ENCODE measurements at regions not wholly inside any gene's neighbourhood (a gene's known extent, or its start where the extent isn't known, plus 50 kb on each side); places are given as distances from the start of the nearest gene placed in this dataset.

DNA sequence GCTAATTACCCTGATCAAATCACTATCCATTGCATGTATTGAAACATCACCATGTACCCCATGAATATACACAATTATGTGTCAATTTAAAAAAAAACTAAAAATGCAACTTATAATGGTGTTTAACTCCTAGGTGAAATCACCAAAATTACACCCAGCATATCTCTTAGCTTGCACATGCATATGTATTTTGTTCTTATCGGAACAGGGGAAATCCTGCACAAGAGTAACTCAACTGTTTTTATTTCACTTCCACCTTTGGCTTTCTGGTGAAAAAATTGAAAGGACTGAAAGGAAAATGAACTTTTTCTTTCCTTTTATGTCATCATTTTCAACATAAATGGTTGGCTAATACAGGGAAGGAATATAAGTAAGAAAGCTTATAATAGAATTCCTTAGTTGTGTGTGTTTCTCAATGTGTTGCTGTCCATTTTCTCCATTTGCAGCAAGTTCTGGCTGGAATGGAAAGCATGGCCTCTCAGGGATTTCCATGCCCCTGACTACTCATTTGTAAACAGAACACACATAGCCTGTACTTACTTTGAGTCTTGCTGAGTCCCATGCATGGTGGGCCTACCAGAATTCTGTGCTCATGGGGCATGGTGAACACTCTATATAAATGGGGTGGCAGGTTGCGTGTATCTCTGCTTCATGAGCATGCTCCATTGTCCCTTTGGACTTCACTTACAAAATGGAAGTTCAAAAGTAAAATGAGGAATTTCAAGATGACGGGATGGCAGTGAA is 462.0 kb downstream of the HS3ST3B1 start:
- DNase-seq (ENCODE audit: low spot score) = no peak

DNA sequence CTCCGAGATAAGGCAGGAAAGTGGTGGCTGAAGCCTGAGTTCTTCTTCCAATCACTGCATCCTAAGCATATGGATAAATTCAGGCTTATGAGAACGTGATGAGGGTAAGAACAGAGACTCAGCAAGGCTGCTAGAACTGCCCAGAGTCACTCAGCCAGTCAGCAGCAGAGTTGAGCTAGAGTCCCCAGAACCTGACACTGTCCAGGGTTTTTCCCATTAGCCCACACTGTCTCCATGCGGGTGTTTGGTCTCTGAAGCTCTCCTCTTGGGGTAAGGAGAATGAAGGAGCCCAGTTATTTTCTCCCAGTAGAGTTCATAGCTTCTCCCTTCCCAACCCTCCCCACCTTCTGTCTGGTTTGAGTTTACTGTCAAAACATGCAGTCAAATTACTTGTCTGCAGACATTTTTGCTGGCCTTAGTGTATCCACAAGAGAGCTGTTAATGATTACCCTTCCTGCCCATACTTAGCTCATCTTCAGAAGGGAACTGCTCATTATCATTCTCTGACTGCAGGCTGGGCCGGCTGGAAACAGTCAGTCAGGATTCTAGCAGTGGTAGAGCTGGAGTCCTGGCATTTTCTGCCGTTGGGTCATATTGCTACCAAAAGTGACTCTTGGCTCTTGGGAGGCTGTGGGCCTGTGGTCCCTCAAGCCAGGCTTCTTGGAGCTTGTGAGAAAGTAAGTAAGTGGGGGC is 460.0 kb downstream of the HS3ST3B1 start:
- no peak for DNase-seq (ENCODE audit: low spot score)

DNA sequence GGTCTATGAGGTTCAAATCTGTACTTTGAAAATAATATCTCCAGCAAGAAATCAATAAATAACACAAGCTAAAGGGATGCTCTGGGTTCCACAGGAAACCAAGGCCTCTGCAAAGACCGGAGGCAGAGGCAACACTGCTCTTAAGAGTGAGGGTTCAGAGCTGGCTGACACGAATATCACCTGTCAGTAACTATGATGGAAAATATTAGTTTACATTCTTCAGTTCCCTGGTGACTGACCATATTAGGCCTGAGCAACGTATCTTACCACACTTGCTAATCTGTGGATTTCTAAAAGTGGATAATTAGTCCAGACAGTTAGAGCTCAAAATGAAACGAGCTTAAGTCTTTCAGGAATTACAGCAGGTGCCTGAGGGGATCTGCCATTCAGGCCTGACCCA is 459.3 kb downstream of the HS3ST3B1 start:
- DNase-seq (ENCODE audit: low spot score) = no peak

DNA sequence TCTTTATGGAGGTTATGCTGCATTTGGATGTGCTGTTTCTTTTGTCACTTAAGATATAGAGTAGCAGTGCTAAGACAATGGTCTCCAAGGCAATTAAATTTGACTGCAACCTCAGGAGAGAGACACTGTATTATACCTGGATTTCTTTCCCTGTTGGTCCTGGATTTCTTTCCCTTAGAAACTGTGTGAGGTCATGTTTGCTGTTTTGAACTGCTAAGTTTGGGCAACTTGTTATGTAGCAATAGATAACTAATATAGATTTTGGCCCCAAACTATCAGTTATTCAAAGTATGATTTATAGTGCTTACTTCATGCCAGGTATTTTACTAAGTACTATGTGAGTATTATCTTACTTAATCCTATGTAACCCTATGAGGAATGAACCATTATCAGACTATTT is 458.4 kb downstream of the HS3ST3B1 start:
- no peak for DNase-seq (ENCODE audit: low spot score)

DNA sequence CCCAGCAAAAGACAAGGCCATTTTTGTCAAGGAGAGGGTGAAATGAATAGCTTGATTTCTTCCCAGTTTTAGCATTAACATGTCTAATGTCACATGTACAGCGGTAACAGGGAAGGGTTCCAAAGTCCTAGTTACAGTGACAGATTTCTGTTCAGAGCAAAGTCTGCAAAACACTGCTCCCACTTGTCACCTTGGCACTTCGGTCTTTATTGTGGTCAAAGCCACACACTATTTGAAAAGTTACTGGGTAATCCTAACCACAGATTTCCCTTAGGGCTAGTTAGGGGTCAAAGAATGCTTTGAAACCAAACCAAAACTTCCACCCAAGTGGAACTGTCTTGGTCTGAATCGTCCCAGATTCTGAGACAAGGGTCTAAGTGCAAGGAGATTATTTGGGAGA is 455.6 kb downstream of the HS3ST3B1 start:
- no peak for DNase-seq (ENCODE audit: low spot score)

DNA sequence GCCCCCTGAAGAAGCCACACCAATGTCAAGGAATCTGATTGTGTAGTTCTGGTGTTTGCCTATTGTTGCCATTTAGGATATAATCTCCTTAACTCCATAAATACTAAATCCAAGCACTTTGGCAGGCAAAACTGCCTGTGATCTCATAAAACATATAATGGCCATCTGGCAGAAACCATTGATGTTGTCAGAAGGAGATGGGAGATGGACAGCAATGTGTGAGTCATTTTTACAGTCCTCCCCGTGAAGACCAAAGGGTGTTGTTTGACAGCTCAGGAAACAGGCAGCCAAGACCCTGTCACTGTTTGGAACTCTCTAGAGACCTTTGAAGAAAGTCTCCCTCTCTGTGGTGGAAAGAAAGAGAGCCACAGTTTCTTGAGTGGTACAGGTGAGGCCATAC is 454.1 kb downstream of the HS3ST3B1 start:
- no peak for DNase-seq (ENCODE audit: low spot score)

DNA sequence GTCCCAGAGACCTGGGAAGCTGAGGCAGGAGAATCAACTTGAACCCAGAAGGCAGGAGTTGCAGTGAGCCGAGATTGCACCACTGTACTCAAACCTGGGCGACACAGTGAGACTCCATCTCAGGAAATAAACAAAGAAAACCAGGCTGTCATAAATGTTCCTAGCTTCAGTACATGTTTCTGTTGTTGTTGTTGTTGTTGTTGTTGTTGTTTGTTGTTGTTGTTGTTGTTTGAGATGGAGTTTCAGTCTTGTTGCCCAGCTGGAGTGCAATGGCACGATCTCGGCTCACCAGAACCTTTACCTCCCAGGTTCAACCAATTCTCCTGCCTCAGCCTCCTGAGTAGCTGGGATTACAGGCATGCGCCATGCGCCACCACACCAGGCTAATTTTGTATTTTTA is 452.5 kb downstream of the HS3ST3B1 start:
- DNase-seq (ENCODE audit: low spot score) = no peak

DNA sequence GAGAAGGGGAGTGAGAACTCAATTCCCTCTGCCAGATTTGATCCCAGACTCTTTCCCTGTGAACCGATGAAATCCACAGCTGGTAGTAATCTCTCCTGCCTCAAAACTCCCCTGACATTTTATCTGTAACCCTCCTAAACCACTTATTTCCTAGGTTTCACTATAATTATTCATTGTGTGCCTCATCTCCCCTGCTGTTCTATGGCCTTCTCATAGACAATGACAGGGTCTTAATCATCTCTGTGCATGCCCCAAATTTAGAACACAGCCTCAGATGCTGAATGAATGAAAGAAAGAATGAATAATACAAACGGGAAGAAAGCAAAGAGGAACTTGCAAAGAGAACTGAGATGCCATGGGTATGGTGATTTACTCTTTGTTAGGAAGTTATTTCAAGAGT is 451.1 kb downstream of the HS3ST3B1 start:
- no peak for DNase-seq (ENCODE audit: low spot score)

DNA sequence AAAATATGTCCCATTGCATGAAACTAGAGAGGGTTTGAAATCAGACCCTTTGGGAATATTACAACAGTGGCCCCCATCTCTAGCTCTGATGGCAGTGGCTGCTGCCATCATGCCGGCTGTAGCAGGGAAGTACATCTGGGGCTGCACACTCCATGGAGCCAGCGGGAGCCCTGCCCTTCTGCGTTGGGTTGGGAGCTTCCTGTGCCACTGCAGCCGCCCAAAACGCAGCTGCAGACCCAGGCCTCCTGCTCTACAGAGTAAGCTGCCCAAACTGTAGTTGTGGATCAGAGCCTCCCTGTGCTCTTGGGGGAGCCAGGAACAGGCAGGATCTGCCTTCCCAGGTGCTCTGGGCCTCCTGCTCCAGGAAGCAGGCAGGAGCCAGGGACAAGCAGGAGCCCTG is 450.0 kb downstream of the HS3ST3B1 start:
- no peak for DNase-seq (ENCODE audit: low spot score)

DNA sequence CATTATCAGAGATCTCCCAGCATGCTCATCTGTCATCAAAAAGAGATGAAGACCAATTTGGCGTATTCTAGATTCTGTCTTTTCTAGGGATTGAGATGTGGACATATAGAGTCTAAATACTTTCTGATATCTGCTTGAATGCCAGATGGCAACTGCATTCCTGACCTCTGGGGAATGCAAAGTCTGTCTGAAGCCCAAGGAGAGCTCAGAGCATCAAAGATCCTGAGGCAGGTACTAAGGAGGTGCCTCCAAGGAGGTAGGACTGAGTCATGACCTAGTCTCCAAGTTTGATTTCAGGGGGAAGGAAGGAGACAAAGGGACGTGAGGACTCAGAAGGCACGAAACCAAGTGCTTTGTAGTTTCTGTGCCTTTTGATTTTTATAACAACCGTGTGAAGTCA is 448.4 kb downstream of the HS3ST3B1 start:
- DNase-seq (ENCODE audit: low spot score) = no peak

DNA sequence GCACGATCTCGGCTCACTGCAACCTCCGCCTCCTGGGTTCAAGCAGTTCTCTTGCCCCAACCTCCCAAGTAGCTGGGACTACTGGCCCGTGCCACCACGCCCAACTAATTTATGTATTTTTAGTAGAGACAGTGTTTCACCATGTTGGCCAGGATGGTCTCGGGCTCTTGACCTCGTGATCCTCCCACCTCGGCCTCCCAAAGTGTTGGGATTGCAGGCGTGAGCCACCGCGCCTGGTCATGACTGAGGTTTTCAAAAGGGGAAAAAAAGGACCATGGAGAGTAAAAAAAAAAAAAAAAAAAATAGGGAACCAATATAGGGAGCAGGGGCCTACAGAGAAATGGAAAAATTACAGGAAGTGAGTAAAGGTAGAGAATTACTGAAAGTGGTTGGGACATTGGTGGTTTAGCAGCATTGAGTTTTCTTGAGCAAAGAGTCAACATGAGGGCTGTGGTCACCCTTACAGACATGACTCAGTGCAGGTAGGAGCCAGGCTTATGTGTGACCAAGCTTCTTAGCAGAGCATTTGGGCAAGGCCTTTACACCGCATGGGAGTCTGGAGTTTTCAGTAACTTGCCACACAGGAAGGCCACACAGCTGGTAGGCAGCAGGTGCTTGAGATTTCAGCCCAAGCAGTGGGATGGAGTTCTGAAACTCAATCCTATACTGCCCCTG is 447.3 kb downstream of the HS3ST3B1 start:
- DNase-seq (ENCODE audit: low spot score) = no peak

DNA sequence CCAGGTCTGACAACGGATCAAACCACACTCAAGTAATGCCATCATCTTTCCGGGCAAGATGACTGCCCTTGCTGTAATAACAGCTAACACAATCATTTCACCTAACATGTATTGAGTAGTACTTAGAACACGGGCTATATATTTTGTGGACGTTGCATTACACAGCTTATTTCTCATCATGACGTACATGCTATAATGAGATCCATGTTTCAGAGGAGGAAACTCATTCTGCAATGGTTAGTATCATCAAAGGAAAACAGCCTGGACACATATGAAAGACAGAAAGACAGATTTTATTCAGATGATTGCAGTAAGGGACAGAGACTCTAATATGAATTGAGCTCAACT is 446.7 kb downstream of the HS3ST3B1 start:
- no peak for DNase-seq (ENCODE audit: low spot score)

DNA sequence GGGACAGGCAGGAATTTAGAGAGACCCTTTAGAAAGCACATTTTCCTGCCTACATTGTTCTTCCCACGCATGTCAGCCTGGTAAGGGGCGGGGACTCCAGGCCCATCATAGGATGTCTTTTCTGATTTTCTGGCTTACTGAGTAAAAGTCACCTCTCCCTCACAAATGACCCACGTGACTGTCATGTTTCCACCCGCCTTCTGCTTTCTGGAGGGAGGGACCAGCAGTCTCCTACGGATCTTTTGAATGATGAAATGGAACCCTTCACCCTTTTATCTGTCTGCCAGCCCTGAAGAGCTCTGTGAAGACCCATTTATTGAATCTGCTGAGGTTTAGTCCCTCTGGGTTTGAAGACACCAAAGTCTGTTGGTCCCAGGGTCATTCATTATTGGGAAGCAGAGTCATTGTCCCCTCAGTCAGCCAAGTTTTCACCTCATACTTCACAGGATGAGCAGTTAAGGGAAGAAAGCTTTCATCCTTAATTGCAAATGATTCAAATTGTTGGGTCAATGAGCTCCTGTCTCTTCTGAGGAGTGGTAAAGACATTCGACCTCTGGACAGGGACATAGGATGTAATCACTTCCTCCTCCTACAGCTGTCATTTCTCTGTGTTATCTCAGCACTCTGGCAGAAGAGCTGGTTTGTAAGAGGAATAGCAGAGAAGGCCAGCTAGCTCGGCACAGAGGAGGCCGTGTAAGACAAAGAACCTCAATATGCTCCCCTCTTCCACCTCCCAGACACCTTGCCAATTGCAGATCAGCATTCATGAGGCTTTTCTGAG is 446.1 kb downstream of the HS3ST3B1 start:
- DNase-seq (ENCODE audit: low spot score) = no peak

DNA sequence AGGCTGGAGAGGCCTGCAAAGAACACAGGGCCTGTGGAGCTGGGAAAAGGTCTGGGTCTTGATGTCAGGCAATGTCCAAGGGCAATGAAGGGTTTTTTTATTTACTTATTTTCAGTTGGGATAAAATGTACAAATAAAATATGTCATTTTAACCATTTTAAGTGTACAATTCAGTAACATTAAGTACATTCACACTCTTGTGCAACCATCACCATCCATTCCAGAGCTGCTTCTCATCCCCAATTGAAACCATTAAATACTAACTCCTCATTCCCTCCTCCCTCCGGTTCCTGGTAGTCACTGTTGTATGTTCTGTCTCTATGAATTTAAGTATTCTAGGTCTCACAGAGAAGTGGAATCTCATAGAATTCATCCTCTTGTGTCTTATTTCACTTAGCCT is 444.7 kb downstream of the HS3ST3B1 start:
- no peak for DNase-seq (ENCODE audit: low spot score)

DNA sequence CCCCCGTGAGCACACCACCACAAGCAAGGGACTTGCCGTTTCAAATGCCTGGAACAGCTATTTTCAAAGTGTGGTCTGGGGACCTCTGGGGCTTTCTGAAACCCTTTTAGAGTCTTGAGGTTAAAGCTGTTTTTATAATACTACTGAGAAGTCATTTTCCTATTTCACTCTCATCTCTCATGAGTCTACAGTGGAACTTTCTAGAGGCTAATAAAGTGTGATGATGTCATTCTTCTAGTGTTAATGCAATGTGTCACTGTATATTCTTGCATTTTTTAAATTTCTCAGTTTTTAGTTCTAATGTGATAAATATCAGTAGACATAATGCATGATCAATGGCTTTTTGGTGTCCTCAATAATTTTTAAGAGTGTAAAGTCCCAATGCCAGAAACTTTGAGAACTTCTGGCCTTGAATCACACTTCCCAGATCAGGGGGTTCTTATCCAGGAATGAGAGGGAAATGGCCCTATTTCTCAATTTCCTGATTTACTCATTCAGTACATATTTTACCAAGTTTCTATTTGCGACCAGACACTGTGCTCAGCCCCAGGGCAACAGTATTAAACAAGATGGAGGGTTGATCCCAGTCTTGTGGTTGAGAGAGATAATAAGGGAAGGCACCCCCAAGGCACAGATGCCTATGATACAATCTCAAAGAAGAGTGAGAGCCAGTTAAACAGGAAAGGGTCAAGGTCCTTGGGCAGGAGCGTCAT is 444.0 kb downstream of the HS3ST3B1 start:
- DNase-seq (ENCODE audit: low spot score) = no peak

DNA sequence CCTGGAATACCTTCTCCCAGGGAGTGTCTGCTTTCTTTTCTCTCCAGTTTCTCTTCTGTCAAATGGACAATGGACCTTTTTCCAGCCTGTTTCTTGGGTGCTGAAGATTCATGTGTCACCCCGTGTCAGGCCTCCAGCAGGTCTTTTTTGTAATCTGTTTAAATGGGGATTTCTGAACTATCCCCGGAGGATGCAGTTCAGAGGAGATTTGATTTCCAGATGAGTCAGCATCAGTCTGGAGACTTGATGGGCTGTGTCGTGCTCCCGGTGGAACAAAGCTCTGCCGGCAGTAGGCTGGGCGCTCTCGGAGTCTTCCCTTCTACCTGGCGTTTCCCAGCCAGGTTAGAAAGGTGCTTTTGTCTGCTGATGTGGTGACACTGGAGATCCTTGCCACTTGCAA is 440.6 kb downstream of the HS3ST3B1 start:
- DNase-seq (ENCODE audit: low spot score) = no peak

DNA sequence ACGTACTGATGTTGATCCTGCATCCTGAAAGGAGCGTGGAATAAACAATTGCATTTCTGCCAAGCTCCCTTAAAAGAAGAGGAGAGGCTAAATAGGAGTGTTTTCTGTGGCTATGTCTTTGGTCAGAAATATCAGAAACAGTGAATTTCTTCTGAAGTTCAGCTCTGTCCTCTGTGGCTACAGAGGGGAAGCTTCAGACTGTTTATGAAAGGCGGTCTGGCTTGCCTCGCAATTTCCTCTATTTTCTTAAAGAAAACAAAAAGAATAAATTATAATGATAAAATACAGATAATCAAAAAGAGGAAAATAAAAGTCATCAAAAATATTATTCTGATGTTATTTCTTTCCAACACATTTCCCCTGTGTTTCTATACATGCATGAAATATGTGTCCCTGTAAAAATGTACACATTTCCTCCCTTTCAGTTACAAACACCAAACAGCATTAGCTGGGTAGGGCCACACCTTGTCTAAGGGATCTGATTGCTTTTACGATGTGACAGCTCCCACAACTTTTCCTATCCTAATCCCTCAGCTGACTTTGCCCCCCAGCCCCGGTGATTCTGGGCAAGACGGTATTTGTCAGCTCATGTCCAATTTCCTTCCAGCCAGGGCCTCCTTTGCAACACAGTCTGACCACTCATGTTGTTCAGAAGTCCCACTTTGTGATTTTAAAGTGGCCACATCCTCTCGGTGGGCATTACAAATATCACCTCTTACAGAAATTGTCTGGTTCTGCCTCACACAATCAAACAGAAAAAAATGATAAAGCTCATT is 439.0 kb downstream of the HS3ST3B1 start:
- DNase-seq (ENCODE audit: low spot score) = no peak

DNA sequence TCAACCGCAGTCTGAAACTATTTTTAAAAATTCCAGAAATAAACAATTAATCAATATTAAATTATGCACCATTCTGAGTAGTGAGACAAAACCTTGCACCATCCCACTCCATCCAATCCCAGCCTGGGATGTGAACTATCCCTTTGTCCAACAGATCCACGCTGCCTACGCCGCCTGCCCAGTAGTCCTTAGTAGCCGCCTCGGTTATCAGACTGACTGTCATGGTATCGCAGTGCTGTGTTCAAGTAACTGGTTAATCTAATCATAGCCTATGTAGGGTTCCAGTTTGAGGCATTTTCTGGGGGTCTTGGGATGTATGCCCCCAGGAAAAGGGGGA is 437.7 kb downstream of the HS3ST3B1 start:
- DNase-seq (ENCODE audit: low spot score) = no peak

DNA sequence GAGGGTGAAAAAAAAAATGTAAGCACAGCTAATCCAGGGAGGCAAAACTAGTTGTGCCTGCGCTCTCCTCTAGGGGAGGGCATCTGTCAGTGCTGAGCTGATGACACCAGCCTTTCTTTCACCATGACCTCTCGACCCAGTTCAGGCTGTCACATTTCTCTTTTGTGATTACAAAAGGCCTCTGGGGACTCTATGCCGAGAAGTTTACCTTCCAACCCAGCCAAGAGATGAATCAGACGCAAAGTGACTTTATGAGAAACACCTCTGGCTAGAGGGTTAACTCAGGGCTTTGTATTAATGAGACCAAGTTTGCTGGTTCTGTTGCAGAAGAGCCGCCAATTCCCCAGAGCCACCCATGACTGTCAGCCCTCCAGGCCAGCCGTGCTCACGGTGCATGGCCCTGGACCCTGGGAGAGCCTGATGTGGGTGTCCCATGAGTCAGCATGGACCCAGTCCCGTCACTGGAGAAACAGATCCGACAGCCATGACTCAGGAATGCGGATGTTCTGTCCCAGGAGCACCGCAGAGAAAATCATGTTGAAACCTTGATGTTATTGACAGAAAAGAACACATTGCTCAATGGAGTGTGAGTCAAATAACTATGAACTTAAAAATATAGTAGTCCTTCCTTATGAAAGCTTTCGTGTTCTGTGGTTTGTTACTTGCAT is 437.2 kb downstream of the HS3ST3B1 start:
- DNase-seq (ENCODE audit: low spot score) = no peak

DNA sequence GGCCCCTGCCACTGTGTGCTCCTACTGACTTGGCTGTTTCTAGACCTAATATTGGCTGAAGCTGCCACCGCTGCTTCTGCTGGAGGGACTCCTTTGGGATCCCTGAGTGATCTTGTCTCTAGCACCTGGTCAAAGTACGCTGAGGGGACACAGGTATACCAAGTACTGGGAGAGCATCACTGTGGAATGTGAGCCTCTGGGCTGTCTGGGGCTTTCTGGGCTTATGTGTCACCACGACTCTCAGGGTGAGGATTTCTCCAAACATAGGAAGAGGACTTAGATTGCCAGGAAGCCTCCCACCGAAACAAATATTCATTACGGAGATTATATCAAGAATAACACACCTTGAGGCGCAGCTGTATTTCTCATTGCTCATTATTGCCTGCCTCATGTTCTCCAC is 435.8 kb downstream of the HS3ST3B1 start:
- no peak for DNase-seq (ENCODE audit: low spot score)

DNA sequence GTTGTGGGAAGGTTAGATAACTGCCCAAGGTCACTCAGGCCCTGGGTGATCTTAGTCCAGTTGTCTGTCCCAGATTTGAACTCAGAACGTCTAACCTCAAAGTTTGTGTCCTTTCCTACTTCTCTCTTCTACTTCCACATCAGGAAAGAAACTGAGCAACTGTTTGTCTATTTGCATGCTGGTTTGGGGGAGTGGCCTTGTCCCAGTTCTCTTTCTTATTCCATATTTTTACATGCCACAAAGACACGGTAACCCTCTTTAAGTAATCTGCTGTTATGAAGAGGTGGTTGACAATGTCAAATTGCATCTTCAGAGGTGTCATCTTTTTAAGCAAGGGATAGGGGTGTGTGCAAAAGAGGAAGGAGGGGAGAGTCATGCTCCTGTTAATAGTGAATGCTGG is 432.5 kb downstream of the HS3ST3B1 start:
- no peak for DNase-seq (ENCODE audit: low spot score)
